Activated T-helper 17 cell treated with anti-CD3 and anti-CD28 coated beads, Interleukin-2, amount 50 U/mL, for 72 hours (primary cell): ENCODE measurements at regions not wholly inside any gene's neighbourhood (a gene's known extent, or its start where the extent isn't known, plus 50 kb on each side); places are given as distances from the start of the nearest gene placed in this dataset.

Source experiments
- ATAC-seq: fragments of 150-1000 bp; cut with Tn5 transposase; replicated peaks from 2 replicates; pipeline ENCODE4 v1.10.0; 2021; ENCODE audit warnings: mild to moderate bottlenecking, moderate library complexity
- H3K27ac Mint-ChIP-seq: one replicate; pipeline ENCODE4 v1.8.0; 2022; ENCODE audit warnings: mixed read lengths
- H3K27me3 Mint-ChIP-seq: one replicate; pipeline ENCODE4 v1.8.0; 2022; ENCODE audit warnings: mixed read lengths
- H3K36me3 Mint-ChIP-seq: one replicate; pipeline ENCODE4 v1.8.0; 2022; ENCODE audit warnings: low read depth, mild to moderate bottlenecking, mixed read lengths
- H3K4me1 Mint-ChIP-seq: one replicate; pipeline ENCODE4 v1.8.0; 2022; ENCODE audit warnings: mixed read lengths
- H3K4me3 Mint-ChIP-seq: one replicate; pipeline ENCODE4 v1.8.0; 2022; ENCODE audit warnings: mild to moderate bottlenecking, mixed read lengths
- H3K9me3 Mint-ChIP-seq: one replicate; pipeline ENCODE4 v1.8.0; 2022; ENCODE audit warnings: mixed read lengths

DNA sequence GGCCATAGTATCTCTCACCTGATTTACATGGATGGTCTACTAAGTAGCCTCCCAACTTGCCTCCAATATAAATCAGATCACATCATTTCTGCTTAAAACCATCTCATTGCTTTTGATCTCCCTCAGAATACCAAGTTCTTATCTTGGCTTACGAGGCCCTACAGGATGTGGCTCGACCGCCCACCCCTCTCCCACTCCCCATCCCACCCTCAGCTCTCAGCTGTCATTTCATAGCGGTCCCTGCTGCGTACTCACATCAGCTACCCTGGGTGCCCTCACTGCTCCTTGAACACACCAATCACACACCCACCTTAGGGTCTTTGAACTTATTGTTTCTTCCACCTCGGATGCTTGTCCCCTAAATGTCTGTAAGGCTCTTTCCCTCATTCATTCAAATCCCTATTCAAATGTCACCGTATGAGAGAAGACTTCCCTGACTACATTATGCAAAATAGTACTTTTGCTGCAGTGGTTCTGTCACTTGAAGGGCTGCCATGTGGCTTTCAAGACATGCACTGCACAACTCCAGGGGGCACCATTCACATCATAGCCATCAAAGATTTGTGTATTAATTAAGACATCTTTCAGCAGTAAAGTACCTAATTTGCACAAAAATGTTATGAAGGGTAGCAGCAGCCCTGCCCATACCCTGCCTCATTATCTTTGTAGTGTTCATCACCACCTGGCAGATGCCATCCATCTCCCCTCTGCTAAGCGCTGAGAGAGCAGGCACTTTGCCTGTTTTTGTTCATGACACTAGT is 171.1 kb downstream of the ENC1 start:
- ATAC-seq, result no peak
- Mint-ChIP-seq H3K27ac (no peak overlapping the region), H3K4me1 (no peaks in the 10 kb centered on the region), H3K4me3 (no peak overlapping the region), H3K27me3 (no peaks in the 10 kb centered on the region), H3K36me3 (no peaks in the 10 kb centered on the region), H3K9me3 (no peaks in the 10 kb centered on the region)

DNA sequence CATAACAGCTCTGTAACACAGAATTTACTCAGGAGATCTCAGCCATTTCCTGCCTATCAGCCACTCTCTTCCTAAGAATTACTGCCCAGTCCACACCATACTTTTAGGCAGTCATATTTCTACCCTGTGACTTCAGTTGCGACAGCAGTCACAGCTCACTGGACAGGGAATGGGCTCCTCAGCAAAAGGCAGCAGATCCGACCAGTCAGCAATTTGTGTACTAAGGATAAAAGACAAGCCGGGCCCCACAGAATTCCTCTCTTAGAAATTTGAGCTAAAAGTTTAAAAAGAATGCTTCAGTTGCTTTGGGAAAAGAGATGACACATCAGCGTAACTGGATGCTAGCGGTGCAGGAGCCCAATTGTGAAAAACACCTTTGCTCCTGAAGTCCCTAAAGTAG is 172.1 kb downstream of the ENC1 start:
- H3K27me3 Mint-ChIP-seq, result peaks cover 1% of the 10 kb centered on the region
- no peaks in the 10 kb centered on the region for H3K4me1 Mint-ChIP-seq
- no peak overlapping the region for H3K4me3 Mint-ChIP-seq
- ATAC-seq, result no peak
- no peaks in the 10 kb centered on the region for H3K36me3 Mint-ChIP-seq
- no peak overlapping the region for H3K27ac Mint-ChIP-seq
- no peaks in the 10 kb centered on the region for H3K9me3 Mint-ChIP-seq

DNA sequence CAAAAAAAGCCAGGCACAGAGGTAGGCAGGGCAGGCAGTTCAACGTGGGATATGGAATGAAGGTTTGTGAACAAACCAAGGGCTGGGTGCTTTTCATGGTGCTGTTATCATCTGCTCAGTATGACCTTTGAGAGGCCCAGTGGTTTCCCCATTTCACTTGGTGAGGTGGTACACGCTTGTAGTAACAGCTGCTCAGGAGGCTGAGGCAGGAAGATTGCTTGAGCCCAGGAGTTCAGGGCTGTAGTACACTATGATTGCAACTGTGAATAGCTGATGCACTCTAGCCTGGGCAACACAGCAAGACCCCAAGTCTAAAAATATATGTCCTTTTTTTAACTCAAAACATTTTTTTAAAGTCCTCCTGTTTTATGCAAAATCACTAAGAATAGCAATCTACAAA is 174.8 kb downstream of the ENC1 start:
- H3K27ac Mint-ChIP-seq, result no peak overlapping the region

DNA sequence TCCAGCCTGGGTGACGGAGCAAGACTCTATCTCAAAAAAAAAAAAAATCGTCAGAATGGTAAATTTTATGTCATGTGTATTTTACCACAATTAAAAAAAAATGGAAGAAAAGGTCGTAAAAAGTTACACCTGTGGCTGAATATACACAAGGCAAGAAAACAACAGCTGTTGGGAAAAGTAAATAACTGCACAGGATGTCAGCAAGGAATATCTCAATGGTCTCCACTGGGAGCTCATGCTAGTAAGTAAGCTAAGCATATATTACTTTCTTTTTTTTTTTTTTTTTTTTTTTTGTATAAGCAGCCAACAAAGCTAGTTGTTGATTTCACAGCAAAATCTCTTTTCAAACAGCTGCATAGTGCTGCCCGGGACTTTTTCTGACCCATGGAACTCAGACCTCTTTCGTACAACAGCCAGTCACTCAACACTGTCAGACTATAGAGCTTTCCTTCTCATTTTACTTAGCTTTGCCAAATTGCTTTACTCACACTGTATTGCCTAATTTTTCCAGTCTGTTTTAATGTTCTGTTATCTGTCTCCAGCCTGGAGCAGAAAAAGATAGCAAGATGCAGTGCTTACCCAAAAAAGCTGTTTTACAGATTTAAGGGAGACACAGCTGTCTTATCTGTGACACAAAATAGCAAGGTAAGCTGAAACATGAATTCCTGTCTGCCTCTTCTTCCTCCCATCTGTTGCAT is 175.9 kb downstream of the ENC1 start:
- Mint-ChIP-seq H3K9me3 (no peaks in the 10 kb centered on the region), H3K4me3 (no peak overlapping the region), H3K27me3 (peaks cover 11% of the 10 kb centered on the region), H3K27ac (no peak overlapping the region), H3K4me1 (no peaks in the 10 kb centered on the region), H3K36me3 (no peaks in the 10 kb centered on the region)
- no peak for ATAC-seq

More for the DNA sequence above, 174.8 kb downstream of the ENC1 start:
- no peak for ATAC-seq
- no peaks in the 10 kb centered on the region for H3K36me3 Mint-ChIP-seq
- no peaks in the 10 kb centered on the region for H3K4me1 Mint-ChIP-seq
- no peak overlapping the region for H3K4me3 Mint-ChIP-seq
- peaks cover 9% of the 10 kb centered on the region for H3K27me3 Mint-ChIP-seq
- H3K9me3 Mint-ChIP-seq, result no peaks in the 10 kb centered on the region

DNA sequence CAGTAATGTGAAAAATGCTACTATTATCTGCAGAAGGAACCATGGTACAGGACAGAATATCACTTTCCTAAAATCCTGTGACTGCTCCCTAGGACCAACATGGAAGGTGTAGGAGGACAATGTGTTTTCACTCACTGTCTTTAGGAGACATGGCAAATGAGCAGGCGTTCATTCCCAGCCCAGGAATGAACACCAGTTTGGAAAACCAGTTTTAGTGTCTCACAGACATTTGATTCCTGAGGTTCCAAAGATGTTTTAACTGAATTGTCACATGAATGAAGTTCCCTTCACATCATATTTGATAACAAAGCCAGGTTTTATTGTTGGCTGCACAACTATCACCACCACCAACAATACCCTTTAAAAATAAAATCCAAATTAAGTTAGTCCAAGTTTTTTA is 178.2 kb downstream of the ENC1 start:
- no peak overlapping the region for H3K4me3 Mint-ChIP-seq
- no peak overlapping the region for H3K27ac Mint-ChIP-seq
- no peaks in the 10 kb centered on the region for H3K4me1 Mint-ChIP-seq
- H3K9me3 Mint-ChIP-seq, result no peaks in the 10 kb centered on the region
- no peak for ATAC-seq
- H3K36me3 Mint-ChIP-seq, result no peaks in the 10 kb centered on the region
- H3K27me3 Mint-ChIP-seq, result peaks cover 14% of the 10 kb centered on the region

DNA sequence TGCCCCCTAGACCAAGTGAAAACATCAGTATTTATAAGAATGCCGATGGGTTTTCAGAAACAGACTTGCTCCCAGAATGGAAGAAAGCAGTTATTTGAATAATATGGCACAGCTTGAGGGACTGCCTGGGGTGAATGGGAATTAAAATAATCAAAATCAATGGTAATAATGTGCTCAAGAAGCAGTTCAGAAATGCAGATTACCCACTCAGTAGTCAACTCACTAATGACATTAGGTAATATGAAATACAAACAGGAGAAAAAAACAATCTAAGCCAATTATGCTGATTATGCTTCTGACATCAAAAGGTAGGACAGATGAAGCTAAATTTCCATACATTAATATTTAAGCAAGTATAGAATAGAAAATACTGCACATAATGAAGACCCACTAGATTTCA is 179.3 kb downstream of the ENC1 start:
- Mint-ChIP-seq H3K27me3 (peaks cover 14% of the 10 kb centered on the region), H3K4me3 (no peak overlapping the region), H3K36me3 (no peaks in the 10 kb centered on the region), H3K27ac (no peak overlapping the region), H3K9me3 (no peaks in the 10 kb centered on the region), H3K4me1 (no peaks in the 10 kb centered on the region)
- ATAC-seq, result no peak

DNA sequence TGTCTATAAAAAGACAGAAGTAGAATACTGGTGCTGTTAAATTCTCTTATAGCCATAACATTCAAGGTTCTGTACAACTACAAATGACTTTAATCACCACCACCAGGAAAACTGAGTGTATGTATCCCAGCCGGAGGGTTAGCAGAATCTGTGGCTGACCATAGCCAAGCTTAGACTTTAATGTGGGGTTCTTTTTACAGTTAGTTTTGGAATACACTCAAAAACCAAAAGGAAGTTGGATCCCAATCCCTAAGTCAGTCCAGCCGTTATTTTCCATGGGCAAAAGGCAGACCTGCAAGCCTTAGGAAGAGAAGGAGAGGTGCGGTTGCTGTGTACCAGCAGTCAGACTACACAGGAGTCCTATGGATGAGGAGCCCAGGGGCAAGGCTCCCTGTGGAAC is 179.8 kb downstream of the ENC1 start:
- Mint-ChIP-seq H3K4me1 (no peaks in the 10 kb centered on the region), H3K4me3 (no peak overlapping the region), H3K36me3 (no peaks in the 10 kb centered on the region), H3K27me3 (peaks cover 14% of the 10 kb centered on the region), H3K27ac (no peak overlapping the region), H3K9me3 (no peaks in the 10 kb centered on the region)
- ATAC-seq, result no peak

DNA sequence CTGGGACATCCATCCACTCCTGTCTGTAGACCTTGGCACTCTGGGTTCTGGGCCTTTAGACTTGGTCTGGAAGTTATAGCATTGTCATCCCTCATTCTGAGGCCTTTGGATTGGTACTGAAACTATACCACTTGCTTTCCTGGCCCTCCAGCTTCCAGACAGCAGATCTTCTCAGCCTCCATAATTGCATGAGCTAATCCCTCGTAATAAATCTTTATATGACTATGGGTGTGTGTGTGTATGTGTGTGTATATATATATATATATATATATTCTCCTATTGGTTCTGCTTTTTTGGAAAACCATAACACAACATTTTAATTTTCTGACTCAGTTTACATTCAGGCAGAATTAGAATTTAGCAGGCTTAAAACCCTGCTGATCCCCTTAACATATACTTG is 180.5 kb downstream of the ENC1 start:
- Mint-ChIP-seq H3K4me1 (no peaks in the 10 kb centered on the region), H3K4me3 (no peak overlapping the region), H3K9me3 (no peaks in the 10 kb centered on the region), H3K36me3 (no peaks in the 10 kb centered on the region), H3K27ac (no peak overlapping the region), H3K27me3 (peaks cover 14% of the 10 kb centered on the region)
- ATAC-seq, result no peak

DNA sequence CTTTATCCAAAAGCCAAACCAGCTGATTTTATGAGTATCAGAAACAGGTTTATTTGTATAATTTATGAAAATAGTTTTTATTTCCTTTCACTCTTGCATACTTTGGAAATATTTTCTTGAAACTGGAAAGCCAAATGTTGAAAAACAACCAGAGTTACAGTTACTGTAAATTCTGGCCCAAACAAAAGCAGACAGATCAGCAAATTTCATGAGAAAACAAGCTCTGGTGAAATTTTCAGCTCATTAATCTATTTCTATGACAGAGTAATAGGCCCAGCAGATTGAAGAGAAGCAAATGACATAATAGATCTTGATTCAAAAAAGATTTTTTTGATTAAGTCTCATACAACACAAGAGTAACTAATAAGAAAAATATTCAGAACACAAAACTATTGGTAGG is 182.7 kb downstream of the ENC1 start:
- no peak for ATAC-seq
- no peak overlapping the region for H3K27ac Mint-ChIP-seq
- H3K36me3 Mint-ChIP-seq, result no peaks in the 10 kb centered on the region
- H3K4me3 Mint-ChIP-seq, result no peak overlapping the region
- H3K9me3 Mint-ChIP-seq, result no peaks in the 10 kb centered on the region
- no peaks in the 10 kb centered on the region for H3K4me1 Mint-ChIP-seq
- H3K27me3 Mint-ChIP-seq, result peaks cover 15% of the 10 kb centered on the region

DNA sequence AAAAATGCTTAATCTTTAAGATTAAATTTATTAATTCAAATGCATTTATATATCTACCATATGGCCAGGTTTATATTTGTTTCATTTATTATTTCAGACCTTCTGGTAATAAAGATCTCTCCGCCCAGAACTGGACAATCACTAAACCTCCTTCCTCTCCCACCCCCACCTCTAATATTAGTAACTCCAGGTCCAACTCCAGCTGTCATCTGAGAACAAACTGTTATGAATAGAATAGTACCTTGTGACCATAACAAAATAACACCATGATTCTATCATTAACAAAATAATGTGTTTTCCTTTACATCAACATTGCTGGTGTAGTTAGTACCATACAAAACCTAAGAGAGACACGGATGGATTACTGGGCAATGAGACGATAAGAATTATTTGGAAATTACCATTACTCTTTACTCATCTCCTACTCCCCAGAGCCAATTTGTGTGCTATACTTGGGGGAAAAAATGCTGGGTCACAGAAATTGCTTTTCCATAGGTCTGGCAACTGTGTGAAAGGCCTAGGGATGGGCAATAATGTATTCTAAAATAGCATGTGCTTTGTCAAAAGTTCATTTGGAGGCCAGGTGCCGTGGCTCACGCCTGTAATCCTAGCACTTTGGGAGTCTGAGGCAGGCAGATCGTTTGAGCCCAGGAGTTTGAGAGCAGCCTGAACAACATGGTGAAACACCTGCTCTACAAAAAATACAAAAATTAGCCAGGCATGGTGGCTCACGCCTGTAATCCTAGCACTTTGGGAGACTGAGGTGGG is 186.1 kb downstream of the ENC1 start:
- no peaks in the 10 kb centered on the region for H3K9me3 Mint-ChIP-seq

DNA sequence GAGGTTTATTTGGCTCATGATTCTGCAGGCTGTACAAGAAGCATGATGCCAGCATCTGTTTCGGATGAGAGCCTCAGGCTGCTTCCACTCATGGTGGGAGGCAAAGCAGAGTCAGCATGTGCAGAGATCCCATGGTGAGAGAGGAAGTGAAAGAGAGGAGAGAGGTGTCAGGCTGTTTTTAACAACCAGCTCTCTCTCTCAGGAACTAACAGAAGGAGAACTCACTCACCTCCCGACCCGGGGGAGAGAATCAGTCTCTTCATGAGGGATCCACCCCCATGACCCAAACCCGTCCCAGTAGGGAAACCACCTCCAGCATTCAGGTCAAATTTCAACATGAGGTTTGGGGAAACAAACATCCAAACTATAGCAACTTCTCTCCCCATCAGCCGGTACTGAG is 187.7 kb downstream of the ENC1 start:
- no peaks in the 10 kb centered on the region for H3K4me1 Mint-ChIP-seq
- no peak for ATAC-seq
- no peaks in the 10 kb centered on the region for H3K9me3 Mint-ChIP-seq
- no peak overlapping the region for H3K27ac Mint-ChIP-seq
- H3K4me3 Mint-ChIP-seq, result no peak overlapping the region
- H3K27me3 Mint-ChIP-seq, result peaks cover 18% of the 10 kb centered on the region
- no peaks in the 10 kb centered on the region for H3K36me3 Mint-ChIP-seq

More for the DNA sequence above, 186.1 kb downstream of the ENC1 start:
- no peak overlapping the region for H3K27ac Mint-ChIP-seq
- no peak overlapping the region for H3K4me3 Mint-ChIP-seq
- ATAC-seq, result no peak
- no peaks in the 10 kb centered on the region for H3K36me3 Mint-ChIP-seq
- H3K4me1 Mint-ChIP-seq, result no peaks in the 10 kb centered on the region
- peaks cover 12% of the 10 kb centered on the region for H3K27me3 Mint-ChIP-seq

DNA sequence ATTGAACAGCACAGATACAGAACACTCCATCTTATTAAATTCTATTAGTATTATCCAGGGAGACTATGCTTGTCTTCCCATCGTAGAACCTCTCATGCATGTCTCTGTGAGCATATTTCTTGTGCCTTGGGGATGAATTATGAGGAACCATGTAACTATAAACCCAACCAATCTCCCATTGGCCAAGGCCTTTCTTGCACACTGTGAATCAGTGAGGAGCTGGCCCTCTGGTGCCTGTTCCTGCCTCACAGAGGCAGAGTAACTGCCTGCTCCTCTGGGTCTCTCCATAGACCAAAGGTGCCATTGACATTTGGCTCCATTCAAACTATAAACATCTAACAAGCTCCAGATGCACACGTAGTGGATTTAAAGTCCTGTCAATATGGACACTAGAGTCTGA is 190.4 kb downstream of the ENC1 start:
- Mint-ChIP-seq H3K4me1 (no peaks in the 10 kb centered on the region), H3K36me3 (no peaks in the 10 kb centered on the region)

DNA sequence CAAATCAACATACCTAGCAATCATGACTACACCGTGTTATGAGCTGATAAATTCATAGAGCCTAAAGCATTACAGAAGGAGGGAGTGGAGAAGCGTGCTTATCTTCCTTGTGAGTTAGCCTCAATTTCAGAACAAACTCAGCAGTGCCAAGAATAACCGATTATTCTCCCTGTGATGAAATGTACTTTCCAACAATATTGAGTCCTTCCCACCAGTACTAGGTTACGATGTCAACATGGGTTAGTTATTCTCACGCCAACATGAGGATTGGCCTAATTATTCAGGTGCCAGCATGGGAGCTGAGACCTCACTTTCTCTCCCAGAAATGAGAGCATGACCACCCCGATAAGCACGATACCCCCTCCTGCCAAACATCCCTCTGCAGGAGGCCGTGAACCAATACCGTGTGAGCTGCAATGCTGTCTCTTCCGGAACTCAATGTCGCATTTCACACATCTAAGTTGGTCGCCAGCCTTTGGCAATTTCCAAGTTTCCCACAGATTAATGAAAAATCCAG is 193.7 kb downstream of the ENC1 start:
- H3K27me3 Mint-ChIP-seq, result peaks cover 26% of the 10 kb centered on the region
- H3K36me3 Mint-ChIP-seq, result no peaks in the 10 kb centered on the region
- H3K4me1 Mint-ChIP-seq, result no peaks in the 10 kb centered on the region
- H3K9me3 Mint-ChIP-seq, result no peaks in the 10 kb centered on the region
- no peak overlapping the region for H3K4me3 Mint-ChIP-seq
- H3K27ac Mint-ChIP-seq, result no peak overlapping the region
- ATAC-seq, result no peak

More for the DNA sequence above, 190.4 kb downstream of the ENC1 start:
- H3K9me3 Mint-ChIP-seq, result no peaks in the 10 kb centered on the region
- H3K27me3 Mint-ChIP-seq, result peaks cover 25% of the 10 kb centered on the region
- ATAC-seq, result no peak
- no peak overlapping the region for H3K4me3 Mint-ChIP-seq
- H3K27ac Mint-ChIP-seq, result no peak overlapping the region

DNA sequence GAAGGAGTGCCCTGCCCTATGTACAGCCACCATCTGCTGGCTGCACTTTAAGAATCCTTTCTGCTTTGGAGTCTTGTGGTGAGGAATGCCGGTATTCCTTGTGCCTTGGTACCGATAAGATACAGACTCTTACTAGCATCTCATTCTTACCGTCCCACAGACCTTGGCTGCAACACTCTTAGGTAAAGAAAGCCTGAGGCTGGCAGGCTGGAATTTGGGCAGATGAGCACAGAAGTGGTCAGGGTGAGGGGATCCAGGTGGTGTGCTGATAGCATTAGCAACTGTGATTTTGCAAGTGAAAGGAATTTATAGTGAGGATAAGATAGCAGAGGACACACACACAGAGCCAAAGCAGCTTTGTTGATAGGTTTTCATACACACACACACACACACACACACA is 198.1 kb downstream of the ENC1 start:
- Mint-ChIP-seq H3K36me3 (no peaks in the 10 kb centered on the region), H3K4me3 (no peak overlapping the region), H3K4me1 (no peaks in the 10 kb centered on the region), H3K9me3 (no peaks in the 10 kb centered on the region), H3K27me3 (peaks cover 22% of the 10 kb centered on the region), H3K27ac (no peak overlapping the region)
- ATAC-seq, result no peak

DNA sequence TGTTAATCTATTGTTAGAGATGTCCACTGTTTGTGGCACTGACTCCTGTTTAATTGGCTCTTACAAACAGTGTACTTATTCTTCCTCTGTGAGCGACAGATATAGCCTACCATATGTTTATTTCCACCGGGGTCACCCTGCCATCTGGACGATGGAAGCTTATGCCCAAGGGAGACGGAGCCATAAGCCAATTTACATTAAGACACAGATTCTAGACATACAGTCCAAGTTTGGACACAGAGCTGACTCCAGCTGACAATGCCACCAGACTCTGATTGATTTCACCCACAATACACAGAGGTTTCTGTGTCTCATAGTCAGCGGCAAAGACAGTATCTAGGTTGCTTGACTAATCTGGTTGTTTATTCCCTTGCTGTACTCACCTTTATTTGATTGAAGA is 198.9 kb downstream of the ENC1 start:
- H3K27me3 Mint-ChIP-seq, result peaks cover 18% of the 10 kb centered on the region
- H3K9me3 Mint-ChIP-seq, result no peaks in the 10 kb centered on the region
- H3K4me1 Mint-ChIP-seq, result no peaks in the 10 kb centered on the region
- H3K27ac Mint-ChIP-seq, result no peak overlapping the region
- H3K36me3 Mint-ChIP-seq, result no peaks in the 10 kb centered on the region
- no peak for ATAC-seq
- H3K4me3 Mint-ChIP-seq, result no peak overlapping the region
